T1000 (cell line): ENCODE measurements at regions not wholly inside any gene's neighbourhood (a gene's known extent, or its start where the extent isn't known, plus 50 kb on each side); places are given as distances from the start of the nearest gene placed in this dataset.
"Not testable (repeated sequence)": the region's sequence is repeated elsewhere in the genome, so short reads cannot be mapped to it uniquely, and the experiment has no call there.

ENCODE experiments used
- DNase-seq: peaks from one replicate; lab custom pipeline; 2025; ENCODE audit warnings: mixed read lengths; lab: John Stamatoyannopoulos, UW

- no peak for DNase-seq
Measured at GRCh38 chr3:110327870-110328269, 743.7 kb upstream of the NECTIN3 start.

- not testable (repeated sequence) for DNase-seq
Measured at GRCh38 chr3:110331562-110331961, 740.1 kb upstream of the NECTIN3 start.

- no peak for DNase-seq
Measured at GRCh38 chr3:110332629-110333028, 739.0 kb upstream of the NECTIN3 start.

- DNase-seq = no peak
Measured at GRCh38 chr3:110341047-110341446, 730.6 kb upstream of the NECTIN3 start.

GRCh38 chr3:110343376-110343775 lies 728.2 kb upstream of the NECTIN3 start:
- no peak for DNase-seq

GRCh38 chr3:110343945-110344344 lies 727.7 kb upstream of the NECTIN3 start:
- no peak for DNase-seq

GRCh38 chr3:110344487-110344886 lies 727.1 kb upstream of the NECTIN3 start:
- DNase-seq = no peak

GRCh38 chr3:110344897-110345767 lies 726.5 kb upstream of the NECTIN3 start:
- DNase-seq = no peak

GRCh38 chr3:110349295-110349694 lies 722.3 kb upstream of the NECTIN3 start:
- no peak for DNase-seq

GRCh38 chr3:110352841-110353604 lies 718.6 kb upstream of the NECTIN3 start:
- DNase-seq = no peak

- no peak for DNase-seq
Measured at GRCh38 chr3:110362751-110363150, 708.9 kb upstream of the NECTIN3 start.

- not testable (repeated sequence) for DNase-seq
Measured at GRCh38 chr3:110367289-110367688, 704.3 kb upstream of the NECTIN3 start.

GRCh38 chr3:110375751-110376518 lies 695.7 kb upstream of the NECTIN3 start:
- DNase-seq = no peak

GRCh38 chr3:110378481-110378880 lies 693.1 kb upstream of the NECTIN3 start:
- no peak for DNase-seq

- DNase-seq = no peak
Measured at GRCh38 chr3:110381992-110382391, 689.6 kb upstream of the NECTIN3 start.

- no peak for DNase-seq
Measured at GRCh38 chr3:110383356-110383755, 688.3 kb upstream of the NECTIN3 start.

GRCh38 chr3:110384601-110385000 lies 687.0 kb upstream of the NECTIN3 start:
- no peak for DNase-seq

- no peak for DNase-seq
Measured at GRCh38 chr3:110389005-110389404, 682.6 kb upstream of the NECTIN3 start.

GRCh38 chr3:110390372-110390771 lies 681.2 kb upstream of the NECTIN3 start:
- no peak for DNase-seq

GRCh38 chr3:110391042-110391441 lies 680.6 kb upstream of the NECTIN3 start:
- DNase-seq = no peak

- no peak for DNase-seq
Measured at GRCh38 chr3:110391640-110392395, 679.8 kb upstream of the NECTIN3 start.

- DNase-seq = no peak
Measured at GRCh38 chr3:110393941-110394340, 677.7 kb upstream of the NECTIN3 start.
